NCI-H524 (cell line): ENCODE measurements at regions not wholly inside any gene's neighbourhood (a gene's known extent, or its start where the extent isn't known, plus 50 kb on each side); places are given as distances from the start of the nearest gene placed in this dataset.

Experiments used
- DNase-seq, 2 experiments: peaks; one replicate each; lab custom pipeline; 2025; lab: John Stamatoyannopoulos, UW

GRCh38 chr3:36192901-36193300 is 187.4 kb upstream of the STAC start:
- no peak for DNase-seq

- DNase-seq: no peak
These were observed 186.9 kb upstream of the STAC start for GRCh38 chr3:36193448-36193847.

GRCh38 chr3:36196058-36196457 is 184.2 kb upstream of the STAC start:
- no peak for DNase-seq

- no peak for DNase-seq
These were observed 183.2 kb upstream of the STAC start for GRCh38 chr3:36197151-36197550.

GRCh38 chr3:36201546-36201945 is 178.8 kb upstream of the STAC start:
- peak; percentile 27 to 85 for DNase-seq

- no peak for DNase-seq
These were observed 173.2 kb upstream of the STAC start for GRCh38 chr3:36206956-36207580.

GRCh38 chr3:36210840-36211651 is 169.3 kb upstream of the STAC start:
- DNase-seq: no peak

GRCh38 chr3:36211652-36211999 is 168.7 kb upstream of the STAC start:
- DNase-seq: no peak

- no peak for DNase-seq
These were observed 168.1 kb upstream of the STAC start for GRCh38 chr3:36212251-36212650.

GRCh38 chr3:36214460-36214859 is 165.8 kb upstream of the STAC start:
- DNase-seq: peak; percentile 19 to 50

GRCh38 chr3:36215241-36215640 is 165.1 kb upstream of the STAC start:
- peak; percentile 41 to 91 for DNase-seq

- no peak for DNase-seq
These were observed 160.9 kb upstream of the STAC start for GRCh38 chr3:36219398-36219797.

GRCh38 chr3:36220173-36220572 is 160.1 kb upstream of the STAC start:
- no peak for DNase-seq

GRCh38 chr3:36221975-36222374 is 158.3 kb upstream of the STAC start:
- DNase-seq: no peak

GRCh38 chr3:36227980-36228379 is 152.3 kb upstream of the STAC start:
- DNase-seq: peak; percentile 81 to 89

- DNase-seq: no peak
These were observed 150.8 kb upstream of the STAC start for GRCh38 chr3:36229496-36229895.

- DNase-seq: no peak
These were observed 147.4 kb upstream of the STAC start for GRCh38 chr3:36232797-36233489.

- no peak for DNase-seq
These were observed 135.6 kb upstream of the STAC start for GRCh38 chr3:36244728-36245127.

GRCh38 chr3:36248374-36248773 is 131.9 kb upstream of the STAC start:
- peak in 1 of 2 experiments; percentile 41 for DNase-seq

- no peak for DNase-seq
These were observed 130.1 kb upstream of the STAC start for GRCh38 chr3:36250191-36250590.

GRCh38 chr3:36257158-36257852 is 123.0 kb upstream of the STAC start:
- no peak for DNase-seq

GRCh38 chr3:36258421-36258820 is 121.9 kb upstream of the STAC start:
- no peak for DNase-seq

GRCh38 chr3:36259580-36259979 is 120.7 kb upstream of the STAC start:
- DNase-seq: no peak
